ENCODE measurements at regions not wholly inside any gene's neighbourhood (a gene's known extent, or its start where the extent isn't known, plus 50 kb on each side); places are given as distances from the start of the nearest gene placed in this dataset.
"Not testable (repeated sequence)": the region's sequence is repeated elsewhere in the genome, so short reads cannot be mapped to it uniquely, and the experiment has no call there.

GRCh38 chr7:46319841-46320240 lies 398.8 kb upstream of the IGFBP3 start:
- DNase-seq = no peak

- no peak for DNase-seq
Measured at GRCh38 chr7:46318276-46318675, 397.2 kb upstream of the IGFBP3 start.

- no peak for DNase-seq
Measured at GRCh38 chr7:46317256-46317655, 396.2 kb upstream of the IGFBP3 start.

- DNase-seq = no peak
Measured at GRCh38 chr7:46315891-46316290, 394.8 kb upstream of the IGFBP3 start.

- no peak for DNase-seq
Measured at GRCh38 chr7:46301677-46302076, 380.6 kb upstream of the IGFBP3 start.

- DNase-seq = no peak
Measured at GRCh38 chr7:46297515-46297914, 376.4 kb upstream of the IGFBP3 start.

- no peak for DNase-seq
Measured at GRCh38 chr7:46296526-46296925, 375.5 kb upstream of the IGFBP3 start.

GRCh38 chr7:46294381-46294780 lies 373.3 kb upstream of the IGFBP3 start:
- DNase-seq = no peak

- no peak for DNase-seq
Measured at GRCh38 chr7:46292741-46293140, 371.7 kb upstream of the IGFBP3 start.

GRCh38 chr7:46291601-46292150 lies 370.6 kb upstream of the IGFBP3 start:
- DNase-seq = no peak

- no peak for DNase-seq
Measured at GRCh38 chr7:46291050-46291438, 370.0 kb upstream of the IGFBP3 start.

GRCh38 chr7:46290374-46291049 lies 369.4 kb upstream of the IGFBP3 start:
- no peak for DNase-seq

GRCh38 chr7:46288861-46289260 lies 367.8 kb upstream of the IGFBP3 start:
- no peak for DNase-seq

GRCh38 chr7:46288010-46288409 lies 366.9 kb upstream of the IGFBP3 start:
- DNase-seq = no peak

GRCh38 chr7:46286957-46287356 lies 365.9 kb upstream of the IGFBP3 start:
- DNase-seq = no peak

GRCh38 chr7:46286356-46286755 lies 365.3 kb upstream of the IGFBP3 start:
- no peak for DNase-seq

GRCh38 chr7:46285878-46286277 lies 364.8 kb upstream of the IGFBP3 start:
- no peak for DNase-seq

GRCh38 chr7:46283852-46284251 lies 362.8 kb upstream of the IGFBP3 start:
- DNase-seq = no peak

- no peak for DNase-seq
Measured at GRCh38 chr7:46282155-46282554, 361.1 kb upstream of the IGFBP3 start.

GRCh38 chr7:46281071-46281470 lies 360.0 kb upstream of the IGFBP3 start:
- no peak for DNase-seq

- no peak for DNase-seq
Measured at GRCh38 chr7:46279290-46279689, 358.2 kb upstream of the IGFBP3 start.

- no peak for DNase-seq
Measured at GRCh38 chr7:46264646-46265045, 343.6 kb upstream of the IGFBP3 start.

- DNase-seq = not testable (repeated sequence)
Measured at GRCh38 chr7:46261638-46262037, 340.6 kb upstream of the IGFBP3 start.

- DNase-seq = no peak
Measured at GRCh38 chr7:46259947-46260346, 338.9 kb upstream of the IGFBP3 start.

GRCh38 chr7:46257761-46258448 lies 336.8 kb upstream of the IGFBP3 start:
- no peak for DNase-seq

Measured in NCI-H2171 treated with DMSO at 0.1 percent for 48 hours (cell line).